Neural cell (in vitro differentiated cells): ENCODE measurements at regions not wholly inside any gene's neighbourhood (a gene's known extent, or its start where the extent isn't known, plus 50 kb on each side); places are given as distances from the start of the nearest gene placed in this dataset.

Experiments
- CTCF ChIP-seq: fragments of 450-650 bp; IDR thresholded peaks from 2 replicates; pipeline ENCODE4 v1.5.1; 2014; ENCODE audit warnings: antibody characterized with exemption, mild to moderate bottlenecking, moderate library complexity; ENCODE audit not compliant: poor library complexity, severe bottlenecking
- EP300 ChIP-seq: fragments of 450-650 bp; conservative IDR thresholded peaks from 2 replicates; pipeline ENCODE4 v1.6.1; 2014; ENCODE audit warnings: antibody characterized with exemption, mild to moderate bottlenecking, moderate library complexity; ENCODE audit not compliant: poor library complexity, severe bottlenecking
- EZH2 ChIP-seq: fragments of 200-600, 300-800 bp; shearing (Covaris generic), sonication (generic); IDR thresholded peaks from 2 replicates; pipeline ENCODE4 v1.6.1; 2014; ENCODE audit warnings: antibody characterized with exemption, low read length, borderline replicate concordance, mild to moderate bottlenecking; ENCODE audit not compliant: insufficient read depth, poor library complexity, severe bottlenecking
- MXI1 ChIP-seq: fragments of 450-650 bp; conservative IDR thresholded peaks from 2 replicates; pipeline ENCODE4 v1.6.1; 2014; ENCODE audit warnings: antibody characterized with exemption, mild to moderate bottlenecking; ENCODE audit not compliant: poor library complexity, severe bottlenecking
- POLR2AphosphoS5 ChIP-seq: IDR thresholded peaks from 2 replicates; pipeline ENCODE4 v1.6.1; 2012
- RAD21 ChIP-seq: fragments of 450-650 bp; conservative IDR thresholded peaks from 2 replicates; pipeline ENCODE4 v1.6.1; 2014; ENCODE audit warnings: antibody characterized with exemption, mild to moderate bottlenecking, moderate library complexity
- TAF1 ChIP-seq: IDR thresholded peaks from 2 replicates; pipeline ENCODE4 v1.6.1; 2012; ENCODE audit warnings: low read depth

- TF ChIP-seq CTCF (no peak), POLR2AphosphoS5 (no peak), EZH2 (no peak), RAD21 (no peak), EP300 (no peak), MXI1 (no peak), TAF1 (no peak)
These were observed 66.0 kb upstream of the DOCK1 start for GRCh38 chr10:126839094-126839761.
